Upper lobe of left lung (tissue), 4 donors: ENCODE measurements at regions not wholly inside any gene's neighbourhood (a gene's known extent, or its start where the extent isn't known, plus 50 kb on each side); places are given as distances from the start of the nearest gene placed in this dataset.

Experiments used
- EP300 ChIP-seq, 4 donors: sonication (generic); formaldehyde crosslinking; IDR thresholded peaks; one replicate each; pipeline ENCODE4 v1.5.1; 2017; ENCODE audit warnings: antibody characterized with exemption in 4 of 4, control low read depth in 2 of 4
- POLR2A ChIP-seq, 4 donors: fragments of 450-650 bp; IDR thresholded peaks; one replicate each; pipeline ENCODE4 v1.5.1; 2016 to 2017; ENCODE audit warnings: antibody characterized with exemption in 4 of 4, mild to moderate bottlenecking in 2 of 4
- POLR2AphosphoS5 ChIP-seq, 2 donors: sonication (generic); formaldehyde crosslinking; IDR thresholded peaks; one replicate each; pipeline ENCODE4 v1.5.1; 2017; ENCODE audit warnings: antibody characterized with exemption in 2 of 2
- TF ChIP-seq, protein P1 (sequence below), 6 experiments: fragments of 450-650 bp in 4 of 6; fragments of 200-600 bp in 2 of 6; sonication (generic) in 2 of 6; IDR thresholded peaks; one replicate each; pipeline ENCODE4 v1.5.1; 2016 to 2019; ENCODE audit warnings: antibody characterized with exemption in 6 of 6

GRCh38 chr3:115548611-115549010 is 74.7 kb upstream of the GAP43 start:
- TF ChIP-seq, protein P1, sequence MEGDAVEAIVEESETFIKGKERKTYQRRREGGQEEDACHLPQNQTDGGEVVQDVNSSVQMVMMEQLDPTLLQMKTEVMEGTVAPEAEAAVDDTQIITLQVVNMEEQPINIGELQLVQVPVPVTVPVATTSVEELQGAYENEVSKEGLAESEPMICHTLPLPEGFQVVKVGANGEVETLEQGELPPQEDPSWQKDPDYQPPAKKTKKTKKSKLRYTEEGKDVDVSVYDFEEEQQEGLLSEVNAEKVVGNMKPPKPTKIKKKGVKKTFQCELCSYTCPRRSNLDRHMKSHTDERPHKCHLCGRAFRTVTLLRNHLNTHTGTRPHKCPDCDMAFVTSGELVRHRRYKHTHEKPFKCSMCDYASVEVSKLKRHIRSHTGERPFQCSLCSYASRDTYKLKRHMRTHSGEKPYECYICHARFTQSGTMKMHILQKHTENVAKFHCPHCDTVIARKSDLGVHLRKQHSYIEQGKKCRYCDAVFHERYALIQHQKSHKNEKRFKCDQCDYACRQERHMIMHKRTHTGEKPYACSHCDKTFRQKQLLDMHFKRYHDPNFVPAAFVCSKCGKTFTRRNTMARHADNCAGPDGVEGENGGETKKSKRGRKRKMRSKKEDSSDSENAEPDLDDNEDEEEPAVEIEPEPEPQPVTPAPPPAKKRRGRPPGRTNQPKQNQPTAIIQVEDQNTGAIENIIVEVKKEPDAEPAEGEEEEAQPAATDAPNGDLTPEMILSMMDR (IDR thresholded peaks at IDR 0.05), result no peak
- TF ChIP-seq POLR2A (IDR thresholded peaks at IDR 0.05) (no peak), POLR2AphosphoS5 (IDR thresholded peaks at IDR 0.05) (no peak), EP300 (IDR thresholded peaks at IDR 0.05) (no peak)
